Heart left ventricle (tissue), 13 donors: ENCODE measurements at regions not wholly inside any gene's neighbourhood (a gene's known extent, or its start where the extent isn't known, plus 50 kb on each side); places are given as distances from the start of the nearest gene placed in this dataset.

Experiments used
- CTCF ChIP-seq, 12 donors: fragments of 200-600 bp; sonication (generic) in 4 of 12; IDR thresholded peaks; one replicate each; pipeline versions ENCODE4 v1.5.0 to v1.8.0; 2018 to 2022; ENCODE audit warnings: antibody characterized with exemption in 12 of 12, mild to moderate bottlenecking in 5 of 12
- POLR2A ChIP-seq, 2 donors: fragments of 450-650 bp; IDR thresholded peaks; one replicate each; pipeline ENCODE4 v1.6.1; 2017; ENCODE audit warnings: antibody characterized with exemption in 2 of 2, mild to moderate bottlenecking in 2 of 2, moderate library complexity in 2 of 2
- donor health status: ischemic (EF 13 %, LVEDD 7.1; RV severe dilation, severe dysfunction).
- donor health status: DM: no; HTN: yes; CAD: no.
- donor health status: DM: no; HTN: no; CAD: no.
- donor health status: ischemic (EF 25% LVEDD 6.9; RV normal size, moderate dysfunction).
- donor health status: ischemic (EF 25% LVEDD 5.7; RV mildly dilated, moderate dysfunction).
- donor health status: ischemic (EF 35%, LVEDD 5.7; RV mildly dilated, moderate dysfunction).
- donor health status: nonischemic (EF 11% LVEDD 7.7; RV severe dilation, severe dysfunction).
- donor health status: DM: yes; HTN: yes; CAD: no.
- donor health status: PGD.
- donor health status: ischemic (EF 29% LVEDD 5.4; RV normal size, mild dysfunction).
- donor health status: nonischemic (EF 23%, LVEDD 6.1; RV moderate dilation, normal function).

DNA sequence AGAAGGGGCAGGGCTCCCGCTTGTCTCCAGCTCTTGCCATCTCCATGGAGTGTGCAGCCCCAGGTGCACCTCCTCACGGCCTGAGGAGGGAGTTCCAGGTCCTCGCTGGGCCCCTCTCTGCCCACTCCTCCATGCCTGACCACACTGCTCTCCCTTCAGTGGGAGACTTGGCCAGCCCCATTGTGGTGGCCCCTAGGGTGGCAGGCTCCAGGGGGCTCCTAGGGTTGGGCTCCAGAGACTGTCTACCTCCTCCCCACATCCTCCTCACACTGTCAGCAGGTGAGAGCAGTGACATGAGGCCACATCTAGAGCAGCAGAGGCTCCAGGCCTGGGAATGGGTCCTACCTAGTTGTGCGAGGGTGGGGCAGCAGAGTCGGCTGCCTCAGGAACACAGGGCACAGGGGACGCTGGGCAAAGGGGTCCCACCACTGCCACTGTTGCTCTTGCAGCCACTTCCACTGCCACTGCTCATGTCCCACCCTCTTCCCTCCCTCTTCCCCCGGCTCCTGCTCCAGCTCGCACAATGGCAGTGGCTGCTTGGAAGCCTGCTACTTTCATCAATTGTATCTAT lies 514.8 kb downstream of the MRPL39 start:
- TF ChIP-seq CTCF (IDR thresholded peaks at IDR 0.05) (no peak), POLR2A (IDR thresholded peaks at IDR 0.05) (no peak)
